PFSK-1 (cell line): ENCODE measurements at regions not wholly inside any gene's neighbourhood (a gene's known extent, or its start where the extent isn't known, plus 50 kb on each side); places are given as distances from the start of the nearest gene placed in this dataset.

Experiments
- FOXP2 ChIP-seq: optimal IDR thresholded peaks from 2 replicates; pipeline ENCODE3; 2011; ENCODE audit warnings: borderline replicate concordance, control low read depth, inconsistent platforms; ENCODE audit not compliant: insufficient read depth; ENCODE audit errors: extremely low read length, extremely low read depth
- POLR2AphosphoS5 ChIP-seq: IDR thresholded peaks from 2 replicates; pipeline ENCODE4 v1.6.1; 2012; ENCODE audit warnings: low read depth, mild to moderate bottlenecking, control low read depth, low read length, moderate library complexity
- REST ChIP-seq, 2 experiments: IDR thresholded peaks; 2 replicates each; pipeline versions ENCODE4 v1.6.1 to v1.8.0; 2011 to 2012; ENCODE audit warnings: low read depth in 2 of 2, low read length in 2 of 2, control low read depth in 1 of 2, inconsistent platforms in 1 of 2, mild to moderate bottlenecking in 1 of 2, moderate library complexity in 1 of 2; ENCODE audit not compliant: insufficient read depth in 1 of 2
- SIN3A ChIP-seq: IDR thresholded peaks from 2 replicates; pipeline ENCODE4 v1.6.1; 2012; ENCODE audit warnings: mild to moderate bottlenecking, low read length, moderate library complexity, borderline replicate concordance; ENCODE audit not compliant: insufficient read depth
- TAF1 ChIP-seq: IDR thresholded peaks from 2 replicates; pipeline ENCODE4 v1.6.1; 2012; ENCODE audit warnings: low read length, control low read depth, borderline replicate concordance; ENCODE audit not compliant: insufficient read depth

- TF ChIP-seq REST (IDR thresholded peaks at IDR 0.05; ENCODE audit: insufficient read depth in 1 of 2, low read depth in 2 of 2, low read length in 2 of 2) (no peak), TAF1 (no peak), FOXP2 (no peak), SIN3A (no peak), POLR2AphosphoS5 (no peak)
These were observed 172.7 kb upstream of the LRATD1 start for GRCh38 chr2:14459786-14460325.

GRCh38 chr2:14475994-14476393 is 156.5 kb upstream of the LRATD1 start:
- TF ChIP-seq TAF1 (no peak), REST (IDR thresholded peaks at IDR 0.05; ENCODE audit: insufficient read depth in 1 of 2, low read depth in 2 of 2, low read length in 2 of 2) (no peak), FOXP2 (no peak), SIN3A (no peak), POLR2AphosphoS5 (no peak)

- TF ChIP-seq TAF1 (no peak), SIN3A (no peak), POLR2AphosphoS5 (no peak), FOXP2 (no peak), REST (IDR thresholded peaks at IDR 0.05; ENCODE audit: insufficient read depth in 1 of 2, low read depth in 2 of 2, low read length in 2 of 2) (no peak)
These were observed 153.0 kb upstream of the LRATD1 start for GRCh38 chr2:14479486-14479885.

GRCh38 chr2:14480120-14480519 is 152.4 kb upstream of the LRATD1 start:
- TF ChIP-seq SIN3A (no peak), TAF1 (no peak), REST (IDR thresholded peaks at IDR 0.05; ENCODE audit: insufficient read depth in 1 of 2, low read depth in 2 of 2, low read length in 2 of 2) (no peak), POLR2AphosphoS5 (no peak), FOXP2 (no peak)

GRCh38 chr2:14480906-14481305 is 151.6 kb upstream of the LRATD1 start:
- TF ChIP-seq POLR2AphosphoS5 (no peak), SIN3A (no peak), TAF1 (no peak), FOXP2 (no peak), REST (IDR thresholded peaks at IDR 0.05; ENCODE audit: insufficient read depth in 1 of 2, low read depth in 2 of 2, low read length in 2 of 2) (no peak)
